ENCODE measurements at regions not wholly inside any gene's neighbourhood (a gene's known extent, or its start where the extent isn't known, plus 50 kb on each side); places are given as distances from the start of the nearest gene placed in this dataset.

DNA sequence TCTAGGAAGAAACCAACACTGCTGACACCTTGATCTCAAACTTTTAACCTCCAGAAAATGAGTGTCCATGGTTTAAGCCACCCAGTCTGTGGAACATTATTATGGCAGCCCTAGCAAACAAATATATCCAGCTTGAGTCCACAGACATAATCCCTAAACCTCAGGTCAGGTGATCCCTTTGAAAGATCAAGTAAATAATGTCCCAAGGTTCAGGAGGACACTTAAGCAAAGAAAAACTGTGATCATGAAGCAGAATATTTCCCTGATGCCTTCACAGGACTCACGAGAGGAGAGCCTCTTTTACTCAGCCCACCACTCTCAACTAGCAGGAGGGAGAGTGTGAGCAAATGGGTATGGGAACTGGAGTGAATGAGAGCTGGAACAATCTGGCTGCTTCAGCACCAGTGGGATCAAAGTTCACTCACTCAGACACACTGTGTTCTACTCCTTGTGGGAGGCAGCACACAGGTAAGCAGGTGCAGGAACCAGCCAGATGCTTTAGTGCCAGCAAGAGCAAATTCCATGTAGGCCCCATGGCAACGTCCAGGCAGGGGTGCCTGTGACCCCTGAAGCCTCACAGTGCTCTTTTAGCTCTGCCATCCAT, 608.4 kb downstream of the RAB28 start:
- TF ChIP-seq, protein P1, sequence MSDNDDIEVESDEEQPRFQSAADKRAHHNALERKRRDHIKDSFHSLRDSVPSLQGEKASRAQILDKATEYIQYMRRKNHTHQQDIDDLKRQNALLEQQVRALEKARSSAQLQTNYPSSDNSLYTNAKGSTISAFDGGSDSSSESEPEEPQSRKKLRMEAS (CRISPR knock-in tag; IDR thresholded peaks at IDR 0.05): no peak
- TF ChIP-seq, protein P2, sequence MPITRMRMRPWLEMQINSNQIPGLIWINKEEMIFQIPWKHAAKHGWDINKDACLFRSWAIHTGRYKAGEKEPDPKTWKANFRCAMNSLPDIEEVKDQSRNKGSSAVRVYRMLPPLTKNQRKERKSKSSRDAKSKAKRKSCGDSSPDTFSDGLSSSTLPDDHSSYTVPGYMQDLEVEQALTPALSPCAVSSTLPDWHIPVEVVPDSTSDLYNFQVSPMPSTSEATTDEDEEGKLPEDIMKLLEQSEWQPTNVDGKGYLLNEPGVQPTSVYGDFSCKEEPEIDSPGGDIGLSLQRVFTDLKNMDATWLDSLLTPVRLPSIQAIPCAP (CRISPR knock-in tag; IDR thresholded peaks at IDR 0.05): no peak
- TF ChIP-seq, protein P3, sequence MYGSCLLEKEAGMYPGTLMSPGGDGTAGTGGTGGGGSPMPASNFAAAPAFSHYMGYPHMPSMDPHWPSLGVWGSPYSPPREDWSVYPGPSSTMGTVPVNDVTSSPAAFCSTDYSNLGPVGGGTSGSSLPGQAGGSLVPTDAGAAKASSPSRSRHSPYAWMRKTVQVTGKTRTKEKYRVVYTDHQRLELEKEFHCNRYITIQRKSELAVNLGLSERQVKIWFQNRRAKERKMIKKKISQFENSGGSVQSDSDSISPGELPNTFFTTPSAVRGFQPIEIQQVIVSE (CRISPR knock-in tag; IDR thresholded peaks at IDR 0.05; ENCODE audit: borderline replicate concordance): no peak
- TF ChIP-seq CTCF (IDR thresholded peaks at IDR 0.05) (no peak), SMAD4 (CRISPR knock-in tag; IDR thresholded peaks at IDR 0.05) (no peak), ZNF121 (CRISPR knock-in tag; IDR thresholded peaks at IDR 0.05) (no peak), CREM (CRISPR knock-in tag; IDR thresholded peaks at IDR 0.05) (no peak), ZNF138 (CRISPR knock-in tag; conservative IDR thresholded peaks at IDR 0.05) (no peak)
